Activated T-helper 2 cell treated with anti-CD3 and anti-CD28 coated beads, Interferon-gamma antibody, Interleukin-2, Interleukin-4, amounts not matched to agents 10 μg/mL and 5 μg/mL and 100 μg/mL, durations not matched to agents 14 hours and 24 hours and 36 hours (primary cell): ENCODE measurements at regions not wholly inside any gene's neighbourhood (a gene's known extent, or its start where the extent isn't known, plus 50 kb on each side); places are given as distances from the start of the nearest gene placed in this dataset.
"Not testable (repeated sequence)": the region's sequence is repeated elsewhere in the genome, so short reads cannot be mapped to it uniquely, and the experiment has no call there.

Experiments
- DNase-seq: peaks from one replicate; pipeline ENCODE4 v3.0.0; 2021; ENCODE audit warnings: low spot score
- H3K27ac Mint-ChIP-seq: one replicate; pipeline ENCODE4 v1.8.0; 2021; ENCODE audit warnings: mixed read lengths
- H3K27me3 Mint-ChIP-seq: one replicate; pipeline ENCODE4 v1.8.0; 2021; ENCODE audit warnings: low read depth, mixed read lengths
- H3K36me3 Mint-ChIP-seq: one replicate; pipeline ENCODE4 v1.8.0; 2021; ENCODE audit warnings: low read depth, mixed read lengths
- H3K4me1 Mint-ChIP-seq: one replicate; pipeline ENCODE4 v1.8.0; 2021; ENCODE audit warnings: low read depth, mixed read lengths
- H3K4me3 Mint-ChIP-seq: one replicate; pipeline ENCODE4 v1.8.0; 2021; ENCODE audit warnings: low read depth, mild to moderate bottlenecking, moderate library complexity, mixed read lengths
- H3K9me3 Mint-ChIP-seq: one replicate; pipeline ENCODE4 v1.8.0; 2021; ENCODE audit warnings: mixed read lengths
- intact Hi-C: fragments of 100-400 bp; cut with micrococcal nuclease; formaldehyde crosslinking; loops from one replicate; pipeline ENCODE4 v1.15.1; 2023

DNA sequence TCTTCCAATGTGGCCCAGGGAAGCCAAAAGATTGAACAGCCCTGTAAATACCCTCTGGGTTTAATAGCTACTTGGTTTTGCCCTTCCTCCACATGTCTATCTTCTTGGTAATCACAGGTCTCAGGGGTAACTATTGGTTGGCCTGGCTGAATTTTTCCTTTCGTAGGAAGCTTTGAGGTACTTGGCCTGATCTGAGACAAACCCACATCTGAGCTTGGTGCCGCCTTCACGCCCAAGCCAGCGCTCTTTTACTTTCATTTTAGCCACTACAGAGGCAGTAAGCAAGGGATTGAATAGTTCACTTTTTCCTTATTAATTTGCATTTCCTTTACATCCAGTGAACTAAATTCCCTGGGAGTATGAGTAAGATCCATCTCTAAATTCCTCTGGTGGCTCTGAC, 397.6 kb upstream of the USP9Y start:
- DNase-seq: no peak
- intact Hi-C loops: no loop called here

DNA sequence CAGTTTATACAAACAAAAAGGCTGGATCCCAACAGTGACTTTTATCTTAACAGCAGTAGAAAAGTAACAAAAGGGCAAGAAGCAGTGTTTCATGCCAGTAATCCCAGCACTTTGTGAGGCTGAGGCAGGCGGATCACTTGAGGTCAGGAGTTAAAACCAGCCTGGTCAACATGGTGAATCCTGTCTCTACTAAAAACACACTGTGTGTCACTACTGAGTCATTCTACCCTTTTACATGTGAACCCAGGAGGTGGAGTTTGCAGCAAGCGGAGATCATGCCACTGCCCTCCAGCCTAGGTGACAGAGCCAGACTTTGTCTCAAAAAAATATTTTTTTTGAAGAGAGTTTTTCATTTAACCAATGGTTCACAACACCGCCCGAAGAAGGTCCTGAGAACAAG, 395.6 kb upstream of the USP9Y start:
- DNase-seq: no peak
- Mint-ChIP-seq H3K36me3 (no peaks in the 10 kb centered on the region), H3K27me3 (no peaks in the 10 kb centered on the region), H3K9me3 (no peaks in the 10 kb centered on the region), H3K4me1 (peaks cover 5% of the 10 kb centered on the region), H3K4me3 (no peak overlapping the region), H3K27ac (no peak overlapping the region)
- intact Hi-C loops: no loop called here

More for the DNA sequence above, 397.6 kb upstream of the USP9Y start:
- H3K36me3 Mint-ChIP-seq: no peaks in the 10 kb centered on the region
- H3K4me3 Mint-ChIP-seq: peak overlapping the region; percentile 33
- peak overlapping the region; percentile 70 for H3K27ac Mint-ChIP-seq
- H3K27me3 Mint-ChIP-seq: no peaks in the 10 kb centered on the region
- no peaks in the 10 kb centered on the region for H3K9me3 Mint-ChIP-seq
- H3K4me1 Mint-ChIP-seq: peaks cover 5% of the 10 kb centered on the region

DNA sequence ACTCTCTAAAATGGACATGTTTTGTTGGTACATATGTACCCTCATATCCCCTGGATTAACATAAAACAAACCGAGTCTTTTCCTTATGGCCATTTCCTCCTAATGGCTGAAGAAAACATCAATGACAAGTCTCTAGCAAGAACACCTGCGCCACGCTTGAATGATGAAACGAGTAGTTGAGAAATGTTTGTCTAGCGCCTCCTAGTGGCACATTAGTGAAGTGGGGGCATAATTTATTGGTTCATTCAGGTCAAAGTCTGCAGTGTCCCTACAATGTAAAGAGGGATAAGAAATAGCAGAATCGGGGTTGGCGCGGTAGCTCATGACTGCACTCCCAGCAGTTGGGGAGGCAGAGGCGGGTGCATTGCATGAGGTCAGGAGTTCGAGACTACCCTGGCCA, 391.8 kb upstream of the USP9Y start:
- no peaks in the 10 kb centered on the region for H3K36me3 Mint-ChIP-seq
- DNase-seq: no peak
- no peaks in the 10 kb centered on the region for H3K4me1 Mint-ChIP-seq
- intact Hi-C loops: no loop called here
- H3K9me3 Mint-ChIP-seq: no peaks in the 10 kb centered on the region
- H3K4me3 Mint-ChIP-seq: no peak overlapping the region
- no peak overlapping the region for H3K27ac Mint-ChIP-seq
- H3K27me3 Mint-ChIP-seq: no peaks in the 10 kb centered on the region

DNA sequence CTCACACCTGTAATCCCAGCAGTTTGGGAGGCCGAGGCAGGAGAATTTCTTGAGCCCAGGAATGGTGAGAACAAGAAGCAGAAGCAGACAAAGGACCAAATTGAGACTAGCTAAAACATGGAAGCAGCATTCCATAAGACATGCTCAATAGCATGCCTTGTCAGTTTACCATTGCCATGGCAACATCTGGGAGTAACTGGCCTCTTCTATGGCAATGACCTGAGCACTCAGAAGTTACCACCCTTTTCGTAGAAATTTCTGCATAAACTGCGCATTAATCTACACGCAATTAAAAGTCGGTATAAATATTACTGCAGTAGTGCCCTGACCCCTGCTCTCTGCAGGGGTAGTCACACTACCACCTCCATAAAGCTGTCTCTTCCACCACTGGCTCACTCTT, 390.2 kb upstream of the USP9Y start:
- intact Hi-C loops: no loop called here
- H3K27ac Mint-ChIP-seq: no peak overlapping the region
- H3K27me3 Mint-ChIP-seq: no peaks in the 10 kb centered on the region
- no peak for DNase-seq
- no peaks in the 10 kb centered on the region for H3K36me3 Mint-ChIP-seq
- no peaks in the 10 kb centered on the region for H3K9me3 Mint-ChIP-seq
- H3K4me1 Mint-ChIP-seq: no peaks in the 10 kb centered on the region
- H3K4me3 Mint-ChIP-seq: no peak overlapping the region

DNA sequence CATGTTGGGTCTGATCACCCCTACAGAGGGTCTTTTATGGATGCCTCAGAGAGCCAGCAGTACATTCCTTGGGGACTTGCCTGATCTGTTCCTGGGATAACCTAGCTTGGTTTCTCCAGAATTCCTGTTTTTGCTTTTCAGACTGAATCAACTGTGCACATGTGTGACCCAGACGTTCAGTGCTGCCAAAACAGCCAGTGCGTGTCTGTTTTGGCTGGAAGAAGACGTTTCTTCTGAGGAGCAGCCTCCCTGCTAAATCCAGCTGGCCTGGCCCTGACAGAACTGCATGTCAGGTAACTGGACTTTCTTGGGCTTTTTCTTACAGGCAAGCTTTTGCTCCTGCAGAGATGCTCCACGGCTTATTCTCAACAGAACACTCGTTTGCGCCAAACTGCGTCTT, 373.3 kb upstream of the USP9Y start:
- no peaks in the 10 kb centered on the region for H3K4me1 Mint-ChIP-seq
- DNase-seq: no peak
- H3K4me3 Mint-ChIP-seq: no peak overlapping the region
- intact Hi-C loops: no loop called here
- no peaks in the 10 kb centered on the region for H3K9me3 Mint-ChIP-seq
- no peak overlapping the region for H3K27ac Mint-ChIP-seq
- H3K27me3 Mint-ChIP-seq: no peaks in the 10 kb centered on the region
- H3K36me3 Mint-ChIP-seq: no peaks in the 10 kb centered on the region

DNA sequence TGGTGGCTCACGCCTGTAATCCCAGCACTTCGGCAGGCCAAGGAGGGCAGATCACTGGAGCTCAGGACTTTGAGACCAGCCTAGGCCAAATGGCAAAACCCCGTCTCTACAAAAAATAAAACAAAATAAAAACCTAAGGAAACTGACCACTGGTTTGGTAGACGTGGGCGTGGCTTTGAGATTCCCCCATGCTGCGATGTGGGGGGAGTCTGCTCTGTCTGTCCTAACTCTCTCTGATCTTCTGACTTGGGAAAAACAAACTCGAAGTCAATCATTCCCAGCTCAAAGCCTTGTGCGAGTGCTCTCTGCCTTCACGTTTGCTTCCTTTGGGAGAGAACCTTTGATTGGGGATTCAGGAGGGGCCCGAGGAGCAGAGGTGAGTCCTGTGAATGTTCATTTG, 369.1 kb upstream of the USP9Y start:
- DNase-seq, H3K4me1 Mint-ChIP-seq, H3K9me3 Mint-ChIP-seq, intact Hi-C loops, H3K36me3 Mint-ChIP-seq, H3K27me3 Mint-ChIP-seq, H3K27ac Mint-ChIP-seq, H3K4me3 Mint-ChIP-seq: not testable (repeated sequence)

DNA sequence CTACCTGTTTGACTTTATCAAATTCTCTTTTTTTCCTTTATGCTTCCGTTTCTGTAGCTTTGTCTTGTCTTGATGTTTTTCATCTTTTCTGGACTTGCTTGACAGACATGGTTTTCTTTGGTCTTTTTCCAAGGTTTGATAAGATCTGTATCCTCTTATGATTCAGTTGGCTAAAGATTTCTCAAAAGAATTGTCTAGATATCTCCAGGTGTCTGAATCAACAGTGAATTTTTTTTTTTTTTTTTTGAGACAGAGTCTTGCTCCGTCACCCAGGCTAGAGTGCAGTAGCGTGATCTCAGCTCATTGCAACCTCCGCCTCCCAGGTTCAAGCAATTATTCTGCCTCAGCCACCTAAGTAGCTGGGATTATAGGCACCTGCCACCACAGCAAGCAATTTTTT, 357.8 kb upstream of the USP9Y start:
- intact Hi-C loops: no loop called here
- H3K4me3 Mint-ChIP-seq: no peak overlapping the region
- H3K4me1 Mint-ChIP-seq: no peaks in the 10 kb centered on the region
- no peaks in the 10 kb centered on the region for H3K36me3 Mint-ChIP-seq
- H3K9me3 Mint-ChIP-seq: no peaks in the 10 kb centered on the region
- H3K27ac Mint-ChIP-seq: no peak overlapping the region
- H3K27me3 Mint-ChIP-seq: no peaks in the 10 kb centered on the region
- DNase-seq: no peak

DNA sequence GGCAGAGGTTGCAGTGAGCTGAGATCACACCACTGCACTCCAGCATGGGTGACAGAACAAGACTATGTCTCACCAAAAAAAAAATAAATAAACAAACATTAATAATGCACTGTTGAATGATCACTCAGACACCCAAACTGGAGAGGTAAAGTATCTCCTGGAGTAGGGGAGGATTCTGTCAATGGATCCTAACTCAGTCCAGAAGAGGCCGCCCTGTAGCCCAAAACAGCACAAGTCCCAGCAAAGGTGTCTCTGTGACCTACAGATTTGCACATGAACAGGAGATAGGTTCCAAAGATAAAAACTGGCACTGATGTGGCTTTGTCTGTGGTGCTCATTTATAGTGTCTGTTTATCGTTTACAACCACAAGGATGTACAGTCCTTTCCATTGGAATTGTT, 352.9 kb upstream of the USP9Y start:
- H3K4me1 Mint-ChIP-seq: no peaks in the 10 kb centered on the region
- H3K9me3 Mint-ChIP-seq: no peaks in the 10 kb centered on the region
- no peaks in the 10 kb centered on the region for H3K36me3 Mint-ChIP-seq
- H3K27me3 Mint-ChIP-seq: no peaks in the 10 kb centered on the region
- intact Hi-C loops: no loop called here
- H3K4me3 Mint-ChIP-seq: no peak overlapping the region
- H3K27ac Mint-ChIP-seq: no peak overlapping the region
- no peak for DNase-seq

DNA sequence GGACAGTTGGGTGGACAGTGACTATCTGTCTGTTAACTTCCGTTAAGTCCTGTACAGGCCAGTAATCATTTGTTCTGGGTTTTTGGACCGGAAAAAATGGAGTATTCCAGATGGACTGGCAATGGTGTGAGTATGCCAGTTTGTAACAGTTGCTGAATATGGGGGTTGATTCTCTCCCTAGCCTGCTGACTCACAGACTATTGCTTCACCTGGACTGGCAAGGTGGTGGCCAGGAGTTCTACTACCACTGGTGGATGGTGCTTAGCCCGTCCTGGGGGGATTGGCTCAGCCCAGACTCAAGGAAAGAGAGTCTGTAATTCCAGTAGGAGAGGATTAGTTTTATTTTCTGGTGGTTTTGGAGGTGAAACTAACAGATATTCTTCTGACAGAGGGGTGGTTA, 343.8 kb upstream of the USP9Y start:
- H3K27ac Mint-ChIP-seq: no peak overlapping the region
- DNase-seq: no peak
- H3K9me3 Mint-ChIP-seq: no peaks in the 10 kb centered on the region
- H3K27me3 Mint-ChIP-seq: no peaks in the 10 kb centered on the region
- H3K4me3 Mint-ChIP-seq: no peak overlapping the region
- H3K36me3 Mint-ChIP-seq: no peaks in the 10 kb centered on the region
- intact Hi-C loops: no loop called here
- H3K4me1 Mint-ChIP-seq: no peaks in the 10 kb centered on the region

DNA sequence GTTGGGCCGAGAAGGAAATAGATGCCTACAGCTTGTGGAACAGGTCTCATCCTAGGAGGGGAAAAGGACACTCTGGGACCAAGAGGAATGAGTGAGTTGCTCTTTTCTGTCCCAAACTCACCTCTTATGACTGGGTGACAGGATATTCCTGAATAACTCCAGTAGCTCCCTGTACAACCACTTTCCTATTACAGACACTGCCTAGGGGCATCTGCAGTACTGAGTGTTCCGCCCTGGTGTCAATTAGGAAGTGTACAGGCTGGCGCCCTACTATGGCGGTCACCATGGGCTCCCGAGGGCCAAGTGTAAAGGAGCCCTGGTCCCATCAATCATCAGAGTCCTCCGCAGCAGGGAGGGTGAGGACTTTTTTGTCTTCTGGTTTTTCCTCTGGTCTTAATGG, 343.4 kb upstream of the USP9Y start:
- H3K27me3 Mint-ChIP-seq: no peaks in the 10 kb centered on the region
- H3K27ac Mint-ChIP-seq: no peak overlapping the region
- H3K36me3 Mint-ChIP-seq: no peaks in the 10 kb centered on the region
- H3K4me3 Mint-ChIP-seq: no peak overlapping the region
- no peaks in the 10 kb centered on the region for H3K4me1 Mint-ChIP-seq
- no peak for DNase-seq
- intact Hi-C loops: no loop called here
- H3K9me3 Mint-ChIP-seq: no peaks in the 10 kb centered on the region

DNA sequence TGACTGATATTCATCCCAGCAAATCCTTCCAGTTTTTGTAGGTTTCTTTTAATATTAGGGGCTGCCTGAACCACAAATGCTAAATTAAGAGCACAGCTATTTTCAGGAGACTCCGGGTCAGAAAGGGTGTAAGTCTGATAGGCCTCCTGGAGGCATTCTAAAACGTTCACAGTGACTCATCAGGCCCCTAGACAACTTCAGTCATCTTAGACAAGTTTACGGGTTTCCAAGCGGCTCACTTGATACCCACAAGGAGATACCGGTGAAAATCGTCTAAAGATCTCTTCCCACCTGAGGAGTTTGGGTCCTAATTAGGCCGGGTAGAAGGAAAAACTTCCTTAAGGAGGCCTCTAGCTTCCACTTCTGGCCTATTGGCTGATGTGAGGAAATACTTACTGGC, 342.7 kb upstream of the USP9Y start:
- Mint-ChIP-seq H3K4me1 (no peaks in the 10 kb centered on the region), H3K27ac (no peak overlapping the region), H3K4me3 (no peak overlapping the region), H3K36me3 (no peaks in the 10 kb centered on the region), H3K27me3 (no peaks in the 10 kb centered on the region), H3K9me3 (no peaks in the 10 kb centered on the region)
- DNase-seq: no peak
- intact Hi-C loops: no loop called here

DNA sequence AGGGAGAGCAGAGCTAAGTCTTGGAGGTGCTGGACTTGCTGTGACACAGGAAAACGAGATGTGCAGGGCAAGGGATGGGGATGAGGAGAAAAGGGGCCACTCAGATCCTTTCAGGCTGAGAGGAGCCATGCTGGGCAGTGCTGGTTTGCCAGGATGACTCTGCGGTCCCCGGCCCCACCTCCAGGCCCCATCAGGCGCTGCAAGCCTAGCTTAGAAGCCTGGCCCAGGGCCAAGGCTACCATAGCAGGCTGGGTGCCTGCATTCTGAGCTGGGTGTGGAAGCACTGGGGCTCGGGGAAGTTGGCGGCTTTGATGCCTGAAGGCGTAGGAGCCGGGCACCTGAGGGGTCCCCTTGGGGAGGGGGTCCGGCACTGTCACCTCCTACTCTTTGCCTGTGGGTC, 341.2 kb upstream of the USP9Y start:
- DNase-seq: no peak
- no peak overlapping the region for H3K4me3 Mint-ChIP-seq
- intact Hi-C loops: no loop called here

DNA sequence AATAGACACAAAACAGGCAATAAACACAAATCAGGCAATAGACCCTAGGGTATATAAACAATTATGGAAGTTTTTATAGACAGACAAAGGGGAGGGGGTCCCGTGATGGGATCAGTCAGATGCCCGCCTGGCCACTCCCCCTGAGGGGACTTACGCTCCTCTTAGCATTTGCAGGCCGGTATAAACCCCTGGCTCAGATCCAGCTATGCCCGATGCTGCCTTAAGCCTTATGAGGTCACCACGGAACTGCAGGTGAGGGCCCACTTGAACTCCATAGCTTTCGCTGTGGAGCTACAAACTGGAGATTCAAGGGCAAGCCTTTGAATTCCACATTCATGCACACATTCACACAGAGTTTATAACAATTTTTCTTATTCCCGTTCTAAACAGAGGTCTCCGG, 340.5 kb upstream of the USP9Y start:
- Mint-ChIP-seq H3K36me3 (no peaks in the 10 kb centered on the region), H3K9me3 (no peaks in the 10 kb centered on the region), H3K4me1 (no peaks in the 10 kb centered on the region), H3K27me3 (no peaks in the 10 kb centered on the region), H3K27ac (no peak overlapping the region), H3K4me3 (no peak overlapping the region)
- intact Hi-C loops: no loop called here
- DNase-seq: no peak

More for the DNA sequence above, 341.2 kb upstream of the USP9Y start:
- no peaks in the 10 kb centered on the region for H3K4me1 Mint-ChIP-seq
- no peaks in the 10 kb centered on the region for H3K9me3 Mint-ChIP-seq
- no peak overlapping the region for H3K27ac Mint-ChIP-seq
- no peaks in the 10 kb centered on the region for H3K27me3 Mint-ChIP-seq
- H3K36me3 Mint-ChIP-seq: no peaks in the 10 kb centered on the region

DNA sequence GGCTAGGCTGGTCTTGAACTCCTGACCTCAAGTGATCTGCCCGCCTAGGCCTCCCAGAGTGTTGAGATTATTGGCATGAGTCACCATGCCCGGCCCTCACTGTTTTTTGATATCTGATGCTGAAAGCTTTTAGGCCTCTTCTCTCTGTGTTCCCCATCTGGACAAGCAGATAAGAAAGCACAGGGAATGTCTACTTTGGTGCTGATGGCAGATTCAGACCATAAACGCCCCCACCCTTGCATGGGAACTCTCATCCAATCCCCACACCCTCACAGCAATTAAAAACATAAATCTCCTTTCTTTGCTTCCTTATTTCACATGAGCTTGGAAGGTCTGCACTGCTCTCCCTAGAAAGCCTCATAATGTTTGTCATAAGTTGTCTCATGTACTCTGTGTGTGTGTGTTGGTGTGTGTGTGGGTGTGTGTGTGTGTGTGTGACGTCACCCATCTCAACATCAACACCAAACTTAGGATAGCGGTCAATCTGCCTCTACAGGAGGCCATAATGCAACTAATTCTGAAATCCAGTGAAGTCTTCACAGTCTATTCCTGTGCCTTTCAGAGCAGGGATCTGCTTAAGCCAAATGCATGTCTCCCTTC, 335.6 kb upstream of the USP9Y start:
- Mint-ChIP-seq H3K36me3 (no peaks in the 10 kb centered on the region), H3K27ac (no peak overlapping the region), H3K4me1 (no peaks in the 10 kb centered on the region), H3K4me3 (no peak overlapping the region), H3K27me3 (no peaks in the 10 kb centered on the region), H3K9me3 (no peaks in the 10 kb centered on the region)
- no peak for DNase-seq
- intact Hi-C loops: no loop called here
